Erythroblast (primary cell): ENCODE measurements at regions not wholly inside any gene's neighbourhood (a gene's known extent, or its start where the extent isn't known, plus 50 kb on each side); places are given as distances from the start of the nearest gene placed in this dataset.

Experiments used
- DNase-seq, 2 experiments: peaks; one replicate each; lab custom pipeline; 2025; lab: John Stamatoyannopoulos, UW
- GATA1 ChIP-seq: IDR thresholded peaks from 2 replicates; pipeline ENCODE4 v1.6.1; 2011; ENCODE audit warnings: low read depth, mild to moderate bottlenecking, control low read depth, low read length, moderate library complexity
- POLR2A ChIP-seq: IDR thresholded peaks from 2 replicates; pipeline ENCODE4 v1.6.1; 2011; ENCODE audit warnings: mild to moderate bottlenecking, low read length

- TF ChIP-seq GATA1, result no peak
- no peak for TF ChIP-seq POLR2A
Observed at GRCh38 chr6:43855247-43855646, 85.2 kb downstream of the VEGFA start.

GRCh38 chr6:43853066-43853650 lies 83.1 kb downstream of the VEGFA start:
- TF ChIP-seq GATA1, result no peak
- TF ChIP-seq POLR2A, result no peak

More at GRCh38 chr6:43855247-43855646, 85.2 kb downstream of the VEGFA start:
- DNase-seq, result no peak

GRCh38 chr6:43852350-43852864 lies 82.4 kb downstream of the VEGFA start:
- TF ChIP-seq GATA1, result no peak
- no peak for TF ChIP-seq POLR2A
- DNase-seq, result no peak

More at GRCh38 chr6:43853066-43853650, 83.1 kb downstream of the VEGFA start:
- no peak for DNase-seq

GRCh38 chr6:43851204-43851865 lies 81.3 kb downstream of the VEGFA start:
- no peak for DNase-seq
- no peak for TF ChIP-seq GATA1
- no peak for TF ChIP-seq POLR2A

GRCh38 chr6:43850314-43851203 lies 80.5 kb downstream of the VEGFA start:
- TF ChIP-seq GATA1 (no peak), POLR2A (no peak)
- no peak for DNase-seq

- no peak for DNase-seq
- no peak for TF ChIP-seq POLR2A
- no peak for TF ChIP-seq GATA1
Observed at GRCh38 chr6:43849844-43850243, 79.8 kb downstream of the VEGFA start.

- TF ChIP-seq POLR2A, result no peak
- TF ChIP-seq GATA1, result no peak
- no peak for DNase-seq
Observed at GRCh38 chr6:43848671-43849391, 78.8 kb downstream of the VEGFA start.

- DNase-seq, result no peak
- TF ChIP-seq POLR2A, result no peak
- no peak for TF ChIP-seq GATA1
Observed at GRCh38 chr6:43847741-43848630, 78.0 kb downstream of the VEGFA start.

GRCh38 chr6:43846556-43846955 lies 76.5 kb downstream of the VEGFA start:
- TF ChIP-seq POLR2A (no peak), GATA1 (no peak)
- no peak for DNase-seq

GRCh38 chr6:43845646-43846045 lies 75.6 kb downstream of the VEGFA start:
- TF ChIP-seq GATA1, result no peak
- no peak for TF ChIP-seq POLR2A
- DNase-seq, result no peak

- TF ChIP-seq POLR2A (peak; percentile 2), GATA1 (no peak)
- DNase-seq, result no peak
Observed at GRCh38 chr6:43843669-43844171, 73.7 kb downstream of the VEGFA start.

GRCh38 chr6:43843097-43843645 lies 73.2 kb downstream of the VEGFA start:
- peak; percentile 66 to 87 for DNase-seq
- TF ChIP-seq POLR2A (peak; percentile 68), GATA1 (no peak)
